ENCODE measurements at regions not wholly inside any gene's neighbourhood (a gene's known extent, or its start where the extent isn't known, plus 50 kb on each side); places are given as distances from the start of the nearest gene placed in this dataset.

DNA sequence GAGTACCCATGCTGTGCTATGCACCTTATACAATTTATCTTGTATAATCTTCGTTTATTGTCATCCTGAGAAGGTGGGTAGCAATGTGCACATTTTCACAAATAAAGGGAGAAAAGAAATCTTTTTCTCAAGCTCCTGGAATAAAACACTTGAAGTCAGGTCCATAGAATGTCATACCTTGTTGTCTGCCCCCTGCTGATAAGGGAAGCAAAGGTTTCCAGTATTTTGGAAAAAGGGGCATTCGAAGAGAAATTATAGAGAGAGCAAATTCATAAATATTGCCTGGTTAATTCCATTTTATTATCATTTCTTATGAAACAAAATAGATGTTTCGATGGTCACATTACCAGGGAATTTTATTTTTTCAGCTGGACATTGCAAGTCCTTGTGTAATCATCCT is 277.8 kb downstream of the RAP2B start:
- H3K27me3 ChIP-seq (ENCODE audit: insufficient read depth, low read length, poor library complexity, severe bottlenecking), result no peaks in the 10 kb centered on the region
- H3K9me2 ChIP-seq (replicated peaks; ENCODE audit: low read depth, low read length), result no peaks in the 10 kb centered on the region
- H3K9me3 ChIP-seq (ENCODE audit: insufficient read depth, low read depth, low read length), result no peaks in the 10 kb centered on the region
- no peak overlapping the region for H3K4me2 ChIP-seq (ENCODE audit: low read depth, low read length, poor library complexity, severe bottlenecking)
- H3F3A ChIP-seq (ENCODE audit: low read depth), result no peaks in the 10 kb centered on the region
- peaks cover 7% of the 10 kb centered on the region for H3K4me1 ChIP-seq (ENCODE audit: insufficient read depth, low read length, poor library complexity, severe bottlenecking)
- no peak overlapping the region for H3K9ac ChIP-seq (ENCODE audit: low read depth, low read length, poor library complexity, severe bottlenecking)
- no peaks in the 10 kb centered on the region for H3K36me3 ChIP-seq (ENCODE audit: insufficient read depth, low read length)
- H3K4me3 ChIP-seq (ENCODE audit: low read length, poor library complexity, severe bottlenecking), result no peak overlapping the region
- no peaks in the 10 kb centered on the region for H4K20me1 ChIP-seq (ENCODE audit: insufficient read depth, low read length, poor library complexity, severe bottlenecking)
- no peaks in the 10 kb centered on the region for H3K79me2 ChIP-seq (ENCODE audit: insufficient read depth, low read length)
- H2AFZ ChIP-seq (ENCODE audit: low read length), result no peak overlapping the region
- TF ChIP-seq EZH2phosphoT487 (IDR thresholded peaks at IDR 0.05; ENCODE audit: borderline replicate concordance), result no peak
- TF ChIP-seq, protein P1, sequence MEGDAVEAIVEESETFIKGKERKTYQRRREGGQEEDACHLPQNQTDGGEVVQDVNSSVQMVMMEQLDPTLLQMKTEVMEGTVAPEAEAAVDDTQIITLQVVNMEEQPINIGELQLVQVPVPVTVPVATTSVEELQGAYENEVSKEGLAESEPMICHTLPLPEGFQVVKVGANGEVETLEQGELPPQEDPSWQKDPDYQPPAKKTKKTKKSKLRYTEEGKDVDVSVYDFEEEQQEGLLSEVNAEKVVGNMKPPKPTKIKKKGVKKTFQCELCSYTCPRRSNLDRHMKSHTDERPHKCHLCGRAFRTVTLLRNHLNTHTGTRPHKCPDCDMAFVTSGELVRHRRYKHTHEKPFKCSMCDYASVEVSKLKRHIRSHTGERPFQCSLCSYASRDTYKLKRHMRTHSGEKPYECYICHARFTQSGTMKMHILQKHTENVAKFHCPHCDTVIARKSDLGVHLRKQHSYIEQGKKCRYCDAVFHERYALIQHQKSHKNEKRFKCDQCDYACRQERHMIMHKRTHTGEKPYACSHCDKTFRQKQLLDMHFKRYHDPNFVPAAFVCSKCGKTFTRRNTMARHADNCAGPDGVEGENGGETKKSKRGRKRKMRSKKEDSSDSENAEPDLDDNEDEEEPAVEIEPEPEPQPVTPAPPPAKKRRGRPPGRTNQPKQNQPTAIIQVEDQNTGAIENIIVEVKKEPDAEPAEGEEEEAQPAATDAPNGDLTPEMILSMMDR (conservative IDR thresholded peaks at IDR 0.05; ENCODE audit: low read length), result peak; percentile 39; the same call in 1 of the 2 replicates

DNA sequence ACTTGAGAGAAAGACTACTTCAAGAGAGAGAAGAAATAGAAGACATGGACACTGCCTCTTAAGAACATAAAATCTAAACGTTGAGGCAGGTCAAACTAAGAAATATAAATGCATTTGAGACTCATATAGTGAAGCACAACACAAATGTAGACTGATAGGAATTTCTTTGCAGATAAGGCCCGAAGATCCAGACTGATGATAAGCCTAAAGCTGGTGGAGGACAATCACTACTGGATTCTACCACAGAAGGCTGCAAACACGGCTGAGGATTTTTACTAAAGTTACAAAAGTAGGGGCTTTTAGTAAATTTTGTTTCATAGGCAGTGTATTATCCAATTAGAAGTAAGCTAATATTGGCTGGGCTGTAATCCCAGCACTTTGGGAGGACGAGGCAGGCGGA is 278.3 kb downstream of the RAP2B start:
- Histone ChIP-seq H3K4me2 (ENCODE audit: low read depth, low read length, poor library complexity, severe bottlenecking) (no peak overlapping the region), H4K20me1 (ENCODE audit: insufficient read depth, low read length, poor library complexity, severe bottlenecking) (no peaks in the 10 kb centered on the region), H3K27me3 (ENCODE audit: insufficient read depth, low read length, poor library complexity, severe bottlenecking) (no peaks in the 10 kb centered on the region), H3K9me2 (replicated peaks; ENCODE audit: low read depth, low read length) (no peaks in the 10 kb centered on the region), H2AFZ (ENCODE audit: low read length) (no peak overlapping the region), H3K9ac (ENCODE audit: low read depth, low read length, poor library complexity, severe bottlenecking) (no peak overlapping the region), H3K4me3 (ENCODE audit: low read length, poor library complexity, severe bottlenecking) (no peak overlapping the region), H3F3A (ENCODE audit: low read depth) (no peaks in the 10 kb centered on the region), H3K9me3 (ENCODE audit: insufficient read depth, low read depth, low read length) (no peaks in the 10 kb centered on the region), H3K36me3 (ENCODE audit: insufficient read depth, low read length) (no peaks in the 10 kb centered on the region), H3K79me2 (ENCODE audit: insufficient read depth, low read length) (no peaks in the 10 kb centered on the region), H3K4me1 (ENCODE audit: insufficient read depth, low read length, poor library complexity, severe bottlenecking) (peaks cover 7% of the 10 kb centered on the region)
- no peak for TF ChIP-seq EZH2phosphoT487 (IDR thresholded peaks at IDR 0.05; ENCODE audit: borderline replicate concordance)
- TF ChIP-seq, protein P1 (conservative IDR thresholded peaks at IDR 0.05; ENCODE audit: low read length), result no peak

- 0 out of 2 replicates have a peak overlapping the region, but pooled peaks have one; percentile 9 for H2AFZ ChIP-seq (ENCODE audit: low read length)
- no peak for TF ChIP-seq EZH2phosphoT487 (IDR thresholded peaks at IDR 0.05; ENCODE audit: borderline replicate concordance)
- TF ChIP-seq, protein P1 (conservative IDR thresholded peaks at IDR 0.05; ENCODE audit: low read length), result no peak
- no peaks in the 10 kb centered on the region for H3K9me2 ChIP-seq (replicated peaks; ENCODE audit: low read depth, low read length)
- no peaks in the 10 kb centered on the region for H4K20me1 ChIP-seq (ENCODE audit: insufficient read depth, low read length, poor library complexity, severe bottlenecking)
- H3K4me2 ChIP-seq (ENCODE audit: low read depth, low read length, poor library complexity, severe bottlenecking), result no peak overlapping the region
- no peak overlapping the region for H3K4me3 ChIP-seq (ENCODE audit: low read length, poor library complexity, severe bottlenecking)
- no peaks in the 10 kb centered on the region for H3K79me2 ChIP-seq (ENCODE audit: insufficient read depth, low read length)
- no peaks in the 10 kb centered on the region for H3K9me3 ChIP-seq (ENCODE audit: insufficient read depth, low read depth, low read length)
- no peak overlapping the region for H3K9ac ChIP-seq (ENCODE audit: low read depth, low read length, poor library complexity, severe bottlenecking)
- no peaks in the 10 kb centered on the region for H3K36me3 ChIP-seq (ENCODE audit: insufficient read depth, low read length)
- H3K27me3 ChIP-seq (ENCODE audit: insufficient read depth, low read length, poor library complexity, severe bottlenecking), result no peaks in the 10 kb centered on the region
- H3F3A ChIP-seq (ENCODE audit: low read depth), result no peaks in the 10 kb centered on the region
- peaks cover 6% of the 10 kb centered on the region for H3K4me1 ChIP-seq (ENCODE audit: insufficient read depth, low read length, poor library complexity, severe bottlenecking)
These were observed 280.4 kb downstream of the RAP2B start for GRCh38 chr3:153442386-153442785.
